ENCODE measurements at regions not wholly inside any gene's neighbourhood (a gene's known extent, or its start where the extent isn't known, plus 50 kb on each side); places are given as distances from the start of the nearest gene placed in this dataset.

DNA sequence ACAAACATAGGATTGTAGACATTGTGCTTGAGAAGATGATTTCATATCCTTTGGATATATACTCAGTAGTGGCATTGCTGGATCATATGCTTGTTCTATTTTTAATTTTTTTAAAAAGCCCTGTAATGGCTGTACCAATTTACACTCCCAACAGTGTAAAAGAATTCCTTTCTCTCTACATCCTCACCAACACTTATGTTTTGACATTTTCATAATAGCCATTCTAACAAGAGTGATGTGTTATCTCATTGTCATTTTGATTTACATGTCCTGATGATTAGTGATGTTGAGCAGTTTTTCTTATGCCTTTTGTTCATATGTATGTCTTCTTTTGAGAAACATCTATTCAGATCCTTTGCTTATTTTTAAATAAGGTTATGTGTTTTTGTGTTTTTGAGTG is 1039.2 kb upstream of the GOT2 start:
- H3K4me2 ChIP-seq = no peak overlapping the region
- H3F3A ChIP-seq (replicated peaks; ENCODE audit: low read depth) = no peaks in the 10 kb centered on the region
- ATAC-seq = no peak
- H3K36me3 ChIP-seq (ENCODE audit: insufficient read depth) = no peaks in the 10 kb centered on the region
- TF ChIP-seq NANOG (IDR thresholded peaks at IDR 0.05; ENCODE audit: borderline replicate concordance) (no peak), POLR2AphosphoS5 (IDR thresholded peaks at IDR 0.05; ENCODE audit: low read depth) (no peak)
- TF ChIP-seq, protein P1, sequence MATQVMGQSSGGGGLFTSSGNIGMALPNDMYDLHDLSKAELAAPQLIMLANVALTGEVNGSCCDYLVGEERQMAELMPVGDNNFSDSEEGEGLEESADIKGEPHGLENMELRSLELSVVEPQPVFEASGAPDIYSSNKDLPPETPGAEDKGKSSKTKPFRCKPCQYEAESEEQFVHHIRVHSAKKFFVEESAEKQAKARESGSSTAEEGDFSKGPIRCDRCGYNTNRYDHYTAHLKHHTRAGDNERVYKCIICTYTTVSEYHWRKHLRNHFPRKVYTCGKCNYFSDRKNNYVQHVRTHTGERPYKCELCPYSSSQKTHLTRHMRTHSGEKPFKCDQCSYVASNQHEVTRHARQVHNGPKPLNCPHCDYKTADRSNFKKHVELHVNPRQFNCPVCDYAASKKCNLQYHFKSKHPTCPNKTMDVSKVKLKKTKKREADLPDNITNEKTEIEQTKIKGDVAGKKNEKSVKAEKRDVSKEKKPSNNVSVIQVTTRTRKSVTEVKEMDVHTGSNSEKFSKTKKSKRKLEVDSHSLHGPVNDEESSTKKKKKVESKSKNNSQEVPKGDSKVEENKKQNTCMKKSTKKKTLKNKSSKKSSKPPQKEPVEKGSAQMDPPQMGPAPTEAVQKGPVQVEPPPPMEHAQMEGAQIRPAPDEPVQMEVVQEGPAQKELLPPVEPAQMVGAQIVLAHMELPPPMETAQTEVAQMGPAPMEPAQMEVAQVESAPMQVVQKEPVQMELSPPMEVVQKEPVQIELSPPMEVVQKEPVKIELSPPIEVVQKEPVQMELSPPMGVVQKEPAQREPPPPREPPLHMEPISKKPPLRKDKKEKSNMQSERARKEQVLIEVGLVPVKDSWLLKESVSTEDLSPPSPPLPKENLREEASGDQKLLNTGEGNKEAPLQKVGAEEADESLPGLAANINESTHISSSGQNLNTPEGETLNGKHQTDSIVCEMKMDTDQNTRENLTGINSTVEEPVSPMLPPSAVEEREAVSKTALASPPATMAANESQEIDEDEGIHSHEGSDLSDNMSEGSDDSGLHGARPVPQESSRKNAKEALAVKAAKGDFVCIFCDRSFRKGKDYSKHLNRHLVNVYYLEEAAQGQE (IDR thresholded peaks at IDR 0.05; ENCODE audit: unreplicated experiment) = no peak
- H3K9me3 Mint-ChIP-seq = no peaks in the 10 kb centered on the region
- no peak overlapping the region for H2AFZ ChIP-seq
- no peak overlapping the region for H3K27ac ChIP-seq (ENCODE audit: low read depth)
- no peaks in the 10 kb centered on the region for H3K4me1 Mint-ChIP-seq
- no peak overlapping the region for H3K27ac Mint-ChIP-seq
- no peaks in the 10 kb centered on the region; the same call in none of the 2 replicates for H3K9me2 ChIP-seq (ENCODE audit: insufficient read depth)
- H3K36me3 Mint-ChIP-seq (ENCODE audit: low read depth) = no peaks in the 10 kb centered on the region
- H3K79me2 ChIP-seq (replicated peaks; ENCODE audit: insufficient read depth) = no peaks in the 10 kb centered on the region
- no peak overlapping the region for H3K4me3 ChIP-seq
- no peaks in the 10 kb centered on the region for H3K27me3 ChIP-seq (ENCODE audit: insufficient read depth)
- H3K27me3 Mint-ChIP-seq (ENCODE audit: insufficient read depth, low read depth, poor library complexity) = no peaks in the 10 kb centered on the region
- no peak for DNase-seq (ENCODE audit: low spot score)
- H3K4me3 Mint-ChIP-seq = no peak overlapping the region
- H3K4me1 ChIP-seq (ENCODE audit: insufficient read depth) = no peaks in the 10 kb centered on the region
- H4K20me1 ChIP-seq (replicated peaks; ENCODE audit: insufficient read depth) = no peaks in the 10 kb centered on the region

DNA sequence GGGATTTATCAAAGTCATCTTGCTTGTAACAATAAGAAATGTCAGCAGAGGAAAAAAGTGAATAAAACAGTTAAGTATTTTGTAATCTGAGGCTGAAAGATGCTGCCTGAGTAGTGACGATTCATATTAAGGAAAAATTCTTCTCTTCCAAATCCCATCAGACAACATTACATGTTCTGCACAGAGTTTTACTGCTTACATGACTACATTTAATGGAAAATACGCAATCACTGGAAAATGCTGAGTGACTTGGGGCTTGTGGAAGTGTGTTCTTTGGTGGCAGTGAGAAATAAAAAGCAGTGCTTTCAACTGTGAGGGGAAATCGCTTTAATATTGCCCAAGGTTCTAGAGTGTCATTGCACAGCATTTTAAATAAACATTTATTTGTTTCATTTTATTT is 1025.2 kb upstream of the GOT2 start:
- Mint-ChIP-seq H3K4me1 (no peaks in the 10 kb centered on the region), H3K27ac (0 out of 2 replicates have a peak overlapping the region, but pooled peaks have one; percentile 32), H3K36me3 (ENCODE audit: low read depth) (peaks cover 6% of the 10 kb centered on the region; the same call in 1 of the 3 replicates), H3K9me3 (peaks cover 12% of the 10 kb centered on the region), H3K4me3 (no peak overlapping the region), H3K27me3 (ENCODE audit: insufficient read depth, low read depth, poor library complexity) (no peaks in the 10 kb centered on the region)
- H3K36me3 ChIP-seq (ENCODE audit: insufficient read depth) = no peaks in the 10 kb centered on the region
- H3K4me3 ChIP-seq = no peak overlapping the region
- no peaks in the 10 kb centered on the region for H3K79me2 ChIP-seq (replicated peaks; ENCODE audit: insufficient read depth)
- no peak for DNase-seq (ENCODE audit: low spot score)
- H3K4me1 ChIP-seq (ENCODE audit: insufficient read depth) = no peaks in the 10 kb centered on the region; the same call in 1 of the 2 replicates
- H3F3A ChIP-seq (replicated peaks; ENCODE audit: low read depth) = no peaks in the 10 kb centered on the region
- no peak for TF ChIP-seq POLR2AphosphoS5 (IDR thresholded peaks at IDR 0.05; ENCODE audit: low read depth)
- TF ChIP-seq ZNF114 (CRISPR knock-in tag; IDR thresholded peaks at IDR 0.05) = no peak
- TF ChIP-seq EZH2 (IDR thresholded peaks at IDR 0.05; ENCODE audit: low read depth, unreplicated experiment) = no peak
- TF ChIP-seq JUNB (IDR thresholded peaks at IDR 0.05; ENCODE audit: unreplicated experiment) = no peak
- no peak for TF ChIP-seq NANOG (IDR thresholded peaks at IDR 0.05; ENCODE audit: borderline replicate concordance)
- TF ChIP-seq, protein P1 (IDR thresholded peaks at IDR 0.05; ENCODE audit: unreplicated experiment) = no peak
- no peaks in the 10 kb centered on the region for H3K27me3 ChIP-seq (ENCODE audit: insufficient read depth)
- no peak overlapping the region for H3K4me2 ChIP-seq
- no peak for ATAC-seq
- H3K27ac ChIP-seq (ENCODE audit: low read depth) = no peak overlapping the region
- no peak overlapping the region for H2AFZ ChIP-seq
- H3K9me2 ChIP-seq (ENCODE audit: insufficient read depth) = 0 out of 2 replicates have a peak, but pooled peaks cover 6% of the 10 kb centered on the region
- H4K20me1 ChIP-seq (replicated peaks; ENCODE audit: insufficient read depth) = no peaks in the 10 kb centered on the region
